Fibroblast of villous mesenchyme (primary cell): ENCODE measurements at regions not wholly inside any gene's neighbourhood (a gene's known extent, or its start where the extent isn't known, plus 50 kb on each side); places are given as distances from the start of the nearest gene placed in this dataset.

ENCODE experiments used
- DNase-seq: peaks from one replicate; pipeline ENCODE4 v3.0.0-alpha.2; 2010; ENCODE audit warnings: low read depth
- H3K4me3 ChIP-seq: 2 replicates; pipeline ENCODE4 v1.5.1; 2011; ENCODE audit warnings: low read depth, mild to moderate bottlenecking, low read length
- CTCF ChIP-seq: IDR thresholded peaks from 2 replicates; pipeline ENCODE4 v1.5.1; 2012; ENCODE audit warnings: low read depth, mild to moderate bottlenecking, low read length; ENCODE audit not compliant: insufficient read depth

GRCh38 chr20:16801919-16802651, 53.9 kb downstream of the OTOR start:
- no peak overlapping the region for H3K4me3 ChIP-seq
- peak; percentile 51 for DNase-seq
- TF ChIP-seq CTCF: peak; percentile 90

GRCh38 chr20:16802652-16802935, 54.4 kb downstream of the OTOR start:
- TF ChIP-seq CTCF: no peak
- no peak overlapping the region for H3K4me3 ChIP-seq
- DNase-seq: no peak

DNA sequence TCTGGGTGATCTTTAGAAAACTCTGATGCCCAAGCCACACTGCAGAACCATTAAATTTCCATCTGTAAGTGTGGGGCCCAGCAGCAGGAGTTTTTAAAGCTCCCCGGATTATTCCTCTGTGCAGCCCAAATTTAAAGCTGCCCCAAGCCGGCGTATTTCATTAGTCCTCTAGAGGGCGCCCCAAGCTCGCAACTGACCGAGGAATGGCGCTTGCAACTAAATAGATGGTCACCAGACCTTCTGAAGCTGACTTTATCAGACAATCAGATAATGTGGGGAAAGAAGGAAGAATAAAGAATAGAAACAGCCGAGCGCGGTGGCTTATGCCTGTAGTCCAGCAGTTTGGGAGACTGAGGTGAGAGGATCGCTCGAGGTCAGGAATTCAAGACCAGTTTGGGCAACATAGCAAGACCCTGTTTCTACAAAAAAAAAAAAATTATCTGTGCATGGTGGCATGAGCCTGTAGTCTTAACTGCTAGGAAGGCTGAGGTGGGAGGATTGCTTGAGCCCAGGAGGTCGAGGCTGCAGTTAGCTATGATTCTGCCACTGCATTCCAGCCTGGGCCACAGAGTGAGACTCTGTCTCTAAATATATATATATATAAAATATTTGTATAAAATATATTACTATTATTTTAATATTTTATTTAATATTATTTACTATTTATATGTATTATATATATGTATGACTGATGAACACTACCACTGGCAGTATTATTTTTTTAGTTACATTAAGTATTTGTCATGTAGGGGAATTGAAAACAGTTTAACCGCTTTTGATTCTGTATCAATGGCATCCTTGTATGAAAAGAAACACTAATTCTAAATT, 56.0 kb downstream of the OTOR start:
- peak; percentile 58 for DNase-seq
- H3K4me3 ChIP-seq: no peak overlapping the region
- peak; percentile 88 for TF ChIP-seq CTCF

DNA sequence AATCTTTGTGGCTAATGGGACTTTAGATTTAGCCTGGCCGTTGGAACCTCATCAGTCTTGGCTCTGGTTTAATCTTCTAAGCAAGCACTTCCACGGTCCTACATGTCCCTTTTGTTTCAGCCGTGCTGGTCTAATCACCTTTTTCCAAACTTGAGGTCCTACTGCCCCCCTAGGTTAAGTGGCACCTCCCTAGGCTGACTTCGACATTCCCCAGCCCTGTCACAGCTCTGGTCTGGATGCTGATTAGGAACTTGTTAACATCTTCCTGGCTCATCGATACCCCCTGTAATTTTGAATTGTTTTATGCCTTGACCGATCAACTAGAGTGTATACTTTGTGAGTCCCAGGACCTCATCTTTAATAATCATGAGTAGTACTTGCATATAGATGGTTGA, 56.6 kb downstream of the OTOR start:
- TF ChIP-seq CTCF: no peak
- H3K4me3 ChIP-seq: no peak overlapping the region
- no peak for DNase-seq

- H3K4me3 ChIP-seq: no peak overlapping the region
- TF ChIP-seq CTCF: no peak
- no peak for DNase-seq
Observed at GRCh38 chr20:16806061-16806460, 57.9 kb downstream of the OTOR start.

- DNase-seq: no peak
- TF ChIP-seq CTCF: no peak
- H3K4me3 ChIP-seq: no peak overlapping the region
Observed at GRCh38 chr20:16806886-16807285, 58.7 kb downstream of the OTOR start.
